BE2C (cell line): ENCODE measurements at regions not wholly inside any gene's neighbourhood (a gene's known extent, or its start where the extent isn't known, plus 50 kb on each side); places are given as distances from the start of the nearest gene placed in this dataset.
A peak's percentile ranks its signal among the peaks of the same experiment; 100 is the strongest.

ENCODE experiments used
- DNase-seq: peaks from one replicate; pipeline ENCODE4 v3.0.0-alpha.2; 2020
- H3K27me3 ChIP-seq: fragments of 250-450 bp; sonication (Bioruptor Pico); 2 replicates; pipeline ENCODE4 v1.5.1; 2020; ENCODE audit warnings: mild to moderate bottlenecking
- H3K36me3 ChIP-seq: fragments of 250-450 bp; sonication (Bioruptor Pico); 2 replicates; pipeline ENCODE4 v1.5.1; 2020; ENCODE audit warnings: mild to moderate bottlenecking
- H3K4me1 ChIP-seq: fragments of 250-450 bp; sonication (Bioruptor Pico); 2 replicates; pipeline ENCODE4 v1.5.1; 2020
- H3K4me3 ChIP-seq: 2 replicates; pipeline ENCODE4 v1.5.1; 2011; ENCODE audit warnings: low read depth, low read length
- H3K9me3 ChIP-seq: fragments of 250-450 bp; sonication (Bioruptor Pico); 2 replicates; pipeline ENCODE4 v1.5.1; 2020
- CTCF ChIP-seq: IDR thresholded peaks from 2 replicates; pipeline ENCODE4 v1.5.1; 2012; ENCODE audit warnings: mild to moderate bottlenecking, low read depth, low read length

GRCh38 chr3:124592658-124593441, 137.4 kb upstream of the UMPS start:
- no peaks in the 10 kb centered on the region for H3K36me3 ChIP-seq
- DNase-seq = no peak
- no peaks in the 10 kb centered on the region for H3K4me1 ChIP-seq
- H3K4me3 ChIP-seq = no peak overlapping the region
- H3K9me3 ChIP-seq = no peaks in the 10 kb centered on the region
- no peaks in the 10 kb centered on the region for H3K27me3 ChIP-seq
- no peak for TF ChIP-seq CTCF

GRCh38 chr3:124593442-124593829, 136.8 kb upstream of the UMPS start:
- DNase-seq = no peak
- Histone ChIP-seq H3K4me1 (no peaks in the 10 kb centered on the region), H3K4me3 (no peak overlapping the region), H3K36me3 (no peaks in the 10 kb centered on the region), H3K27me3 (no peaks in the 10 kb centered on the region), H3K9me3 (no peaks in the 10 kb centered on the region)
- no peak for TF ChIP-seq CTCF

GRCh38 chr3:124594581-124594980, 135.7 kb upstream of the UMPS start:
- DNase-seq = no peak
- no peaks in the 10 kb centered on the region for H3K36me3 ChIP-seq
- no peaks in the 10 kb centered on the region for H3K4me1 ChIP-seq
- TF ChIP-seq CTCF = no peak
- no peaks in the 10 kb centered on the region for H3K9me3 ChIP-seq
- H3K27me3 ChIP-seq = no peaks in the 10 kb centered on the region
- H3K4me3 ChIP-seq = no peak overlapping the region

GRCh38 chr3:124597273-124597672, 133.0 kb upstream of the UMPS start:
- H3K27me3 ChIP-seq = no peaks in the 10 kb centered on the region
- DNase-seq = peak; percentile 71
- no peak for TF ChIP-seq CTCF
- H3K4me3 ChIP-seq = no peak overlapping the region
- H3K9me3 ChIP-seq = no peaks in the 10 kb centered on the region
- H3K36me3 ChIP-seq = no peaks in the 10 kb centered on the region
- H3K4me1 ChIP-seq = no peaks in the 10 kb centered on the region

GRCh38 chr3:124597979-124598378, 132.3 kb upstream of the UMPS start:
- no peaks in the 10 kb centered on the region for H3K9me3 ChIP-seq
- H3K27me3 ChIP-seq = no peaks in the 10 kb centered on the region
- H3K4me3 ChIP-seq = no peak overlapping the region
- no peaks in the 10 kb centered on the region for H3K36me3 ChIP-seq
- H3K4me1 ChIP-seq = no peaks in the 10 kb centered on the region
- TF ChIP-seq CTCF = no peak
- no peak for DNase-seq

GRCh38 chr3:124599147-124599765, 131.0 kb upstream of the UMPS start:
- Histone ChIP-seq H3K4me1 (no peaks in the 10 kb centered on the region), H3K36me3 (no peaks in the 10 kb centered on the region), H3K27me3 (no peaks in the 10 kb centered on the region), H3K4me3 (no peak overlapping the region), H3K9me3 (no peaks in the 10 kb centered on the region)
- no peak for TF ChIP-seq CTCF
- no peak for DNase-seq
